ENCODE measurements at regions not wholly inside any gene's neighbourhood (a gene's known extent, or its start where the extent isn't known, plus 50 kb on each side); places are given as distances from the start of the nearest gene placed in this dataset.

DNA sequence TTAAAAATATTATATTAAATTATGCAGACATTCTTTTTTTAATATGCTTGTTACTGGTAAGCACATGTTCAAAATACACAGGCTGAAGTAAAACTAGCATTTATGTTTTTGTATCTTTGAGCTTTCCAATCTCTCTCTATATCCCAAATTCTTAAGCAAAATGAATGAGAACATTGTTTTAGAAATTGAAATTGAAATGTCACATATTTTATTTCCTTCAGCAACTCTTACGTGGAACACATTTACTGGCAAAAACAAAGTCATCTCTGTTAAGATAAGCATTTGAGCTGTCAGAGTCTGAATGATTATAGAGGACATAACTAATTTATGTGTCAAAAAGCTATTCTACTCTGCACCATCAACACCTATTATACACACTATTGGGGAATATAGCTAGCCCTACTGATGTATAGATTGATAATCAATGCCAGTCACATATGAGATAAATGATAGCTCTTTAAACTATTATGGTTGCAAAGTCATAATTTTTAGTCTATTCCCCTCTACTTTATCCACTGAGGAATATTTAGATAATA, 535.4 kb upstream of the BCHE start:
- Histone ChIP-seq H3K27me3 (ENCODE audit: insufficient read depth, low read depth, low read length) (no peaks in the 10 kb centered on the region), H3K4me3 (ENCODE audit: low read length) (no peak overlapping the region), H3K4me2 (ENCODE audit: low read length) (peak overlapping the region; percentile 10), H3K27ac (ENCODE audit: low read length) (no peak overlapping the region), H3K9ac (ENCODE audit: low read length) (no peak overlapping the region), H4K20me1 (ENCODE audit: insufficient read depth) (no peaks in the 10 kb centered on the region), H3F3A (ENCODE audit: insufficient read depth, low read length, poor library complexity, severe bottlenecking) (no peaks in the 10 kb centered on the region), H3K36me3 (ENCODE audit: insufficient read depth, low read length) (no peaks in the 10 kb centered on the region), H3K9me2 (ENCODE audit: insufficient read depth, low read length) (no peaks in the 10 kb centered on the region), H3K9me3 (ENCODE audit: low read length) (no peaks in the 10 kb centered on the region), H2AFZ (ENCODE audit: low read depth, low read length) (no peak overlapping the region), H3K79me2 (replicated peaks; ENCODE audit: insufficient read depth, low read length) (no peaks in the 10 kb centered on the region)
- TF ChIP-seq, protein P1, sequence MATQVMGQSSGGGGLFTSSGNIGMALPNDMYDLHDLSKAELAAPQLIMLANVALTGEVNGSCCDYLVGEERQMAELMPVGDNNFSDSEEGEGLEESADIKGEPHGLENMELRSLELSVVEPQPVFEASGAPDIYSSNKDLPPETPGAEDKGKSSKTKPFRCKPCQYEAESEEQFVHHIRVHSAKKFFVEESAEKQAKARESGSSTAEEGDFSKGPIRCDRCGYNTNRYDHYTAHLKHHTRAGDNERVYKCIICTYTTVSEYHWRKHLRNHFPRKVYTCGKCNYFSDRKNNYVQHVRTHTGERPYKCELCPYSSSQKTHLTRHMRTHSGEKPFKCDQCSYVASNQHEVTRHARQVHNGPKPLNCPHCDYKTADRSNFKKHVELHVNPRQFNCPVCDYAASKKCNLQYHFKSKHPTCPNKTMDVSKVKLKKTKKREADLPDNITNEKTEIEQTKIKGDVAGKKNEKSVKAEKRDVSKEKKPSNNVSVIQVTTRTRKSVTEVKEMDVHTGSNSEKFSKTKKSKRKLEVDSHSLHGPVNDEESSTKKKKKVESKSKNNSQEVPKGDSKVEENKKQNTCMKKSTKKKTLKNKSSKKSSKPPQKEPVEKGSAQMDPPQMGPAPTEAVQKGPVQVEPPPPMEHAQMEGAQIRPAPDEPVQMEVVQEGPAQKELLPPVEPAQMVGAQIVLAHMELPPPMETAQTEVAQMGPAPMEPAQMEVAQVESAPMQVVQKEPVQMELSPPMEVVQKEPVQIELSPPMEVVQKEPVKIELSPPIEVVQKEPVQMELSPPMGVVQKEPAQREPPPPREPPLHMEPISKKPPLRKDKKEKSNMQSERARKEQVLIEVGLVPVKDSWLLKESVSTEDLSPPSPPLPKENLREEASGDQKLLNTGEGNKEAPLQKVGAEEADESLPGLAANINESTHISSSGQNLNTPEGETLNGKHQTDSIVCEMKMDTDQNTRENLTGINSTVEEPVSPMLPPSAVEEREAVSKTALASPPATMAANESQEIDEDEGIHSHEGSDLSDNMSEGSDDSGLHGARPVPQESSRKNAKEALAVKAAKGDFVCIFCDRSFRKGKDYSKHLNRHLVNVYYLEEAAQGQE (IDR thresholded peaks at IDR 0.05; ENCODE audit: borderline replicate concordance): no peak
- no peak for TF ChIP-seq TAF1 (IDR thresholded peaks at IDR 0.05; ENCODE audit: low read depth)
- TF ChIP-seq POLR2AphosphoS5 (IDR thresholded peaks at IDR 0.05): peak; percentile 69
- TF ChIP-seq EP300 (conservative IDR thresholded peaks at IDR 0.05; ENCODE audit: poor library complexity, severe bottlenecking): peak; percentile 95
- no peak for TF ChIP-seq MXI1 (conservative IDR thresholded peaks at IDR 0.05; ENCODE audit: poor library complexity, severe bottlenecking)
- TF ChIP-seq SMC3 (conservative IDR thresholded peaks at IDR 0.05; ENCODE audit: poor library complexity): no peak
- TF ChIP-seq EZH2 (IDR thresholded peaks at IDR 0.05; ENCODE audit: borderline replicate concordance, insufficient read depth, low read length, poor library complexity, severe bottlenecking): no peak
- TF ChIP-seq, protein P2, sequence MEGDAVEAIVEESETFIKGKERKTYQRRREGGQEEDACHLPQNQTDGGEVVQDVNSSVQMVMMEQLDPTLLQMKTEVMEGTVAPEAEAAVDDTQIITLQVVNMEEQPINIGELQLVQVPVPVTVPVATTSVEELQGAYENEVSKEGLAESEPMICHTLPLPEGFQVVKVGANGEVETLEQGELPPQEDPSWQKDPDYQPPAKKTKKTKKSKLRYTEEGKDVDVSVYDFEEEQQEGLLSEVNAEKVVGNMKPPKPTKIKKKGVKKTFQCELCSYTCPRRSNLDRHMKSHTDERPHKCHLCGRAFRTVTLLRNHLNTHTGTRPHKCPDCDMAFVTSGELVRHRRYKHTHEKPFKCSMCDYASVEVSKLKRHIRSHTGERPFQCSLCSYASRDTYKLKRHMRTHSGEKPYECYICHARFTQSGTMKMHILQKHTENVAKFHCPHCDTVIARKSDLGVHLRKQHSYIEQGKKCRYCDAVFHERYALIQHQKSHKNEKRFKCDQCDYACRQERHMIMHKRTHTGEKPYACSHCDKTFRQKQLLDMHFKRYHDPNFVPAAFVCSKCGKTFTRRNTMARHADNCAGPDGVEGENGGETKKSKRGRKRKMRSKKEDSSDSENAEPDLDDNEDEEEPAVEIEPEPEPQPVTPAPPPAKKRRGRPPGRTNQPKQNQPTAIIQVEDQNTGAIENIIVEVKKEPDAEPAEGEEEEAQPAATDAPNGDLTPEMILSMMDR (IDR thresholded peaks at IDR 0.05; ENCODE audit: poor library complexity, severe bottlenecking): no peak
- TF ChIP-seq RAD21 (conservative IDR thresholded peaks at IDR 0.05): no peak

DNA sequence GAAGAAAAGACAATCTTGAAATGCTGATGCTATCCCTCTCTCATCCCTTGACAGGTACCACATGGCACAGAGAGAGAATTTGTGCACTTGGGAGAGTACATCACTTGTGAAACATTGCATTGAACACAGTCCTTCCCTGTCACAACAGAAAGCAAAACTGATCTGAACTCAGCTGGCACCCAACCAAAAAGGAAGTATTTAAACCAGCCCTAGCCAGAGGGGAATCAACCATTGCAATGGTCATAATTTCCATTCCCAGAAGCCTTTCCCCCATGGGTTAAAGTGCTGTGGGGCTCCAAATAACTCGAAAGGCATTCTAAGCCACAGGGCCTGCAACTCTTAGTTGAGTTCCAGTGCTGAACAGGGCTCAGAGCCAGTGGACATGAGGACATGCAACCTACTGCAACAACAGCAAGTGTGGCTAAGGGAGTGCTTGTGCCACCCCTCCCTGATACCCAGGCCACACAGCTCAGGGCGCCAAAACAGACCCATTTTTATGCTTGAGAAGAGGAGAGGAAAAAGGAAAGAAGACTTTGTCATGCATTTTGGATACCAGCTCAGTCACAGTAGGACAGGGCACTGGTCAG, 530.8 kb upstream of the BCHE start:
- Histone ChIP-seq H3K9me2 (ENCODE audit: insufficient read depth, low read length) (no peaks in the 10 kb centered on the region), H4K20me1 (ENCODE audit: insufficient read depth) (no peaks in the 10 kb centered on the region), H3K9ac (ENCODE audit: low read length) (no peak overlapping the region), H2AFZ (ENCODE audit: low read depth, low read length) (no peak overlapping the region), H3K27ac (ENCODE audit: low read length) (no peak overlapping the region), H3K9me3 (ENCODE audit: low read length) (no peaks in the 10 kb centered on the region), H3K4me2 (ENCODE audit: low read length) (no peak overlapping the region), H3K27me3 (ENCODE audit: insufficient read depth, low read depth, low read length) (no peaks in the 10 kb centered on the region), H3K79me2 (replicated peaks; ENCODE audit: insufficient read depth, low read length) (no peaks in the 10 kb centered on the region), H3K36me3 (ENCODE audit: insufficient read depth, low read length) (no peaks in the 10 kb centered on the region), H3K4me3 (ENCODE audit: low read length) (no peak overlapping the region), H3F3A (ENCODE audit: insufficient read depth, low read length, poor library complexity, severe bottlenecking) (no peaks in the 10 kb centered on the region)
- no peak for TF ChIP-seq MXI1 (conservative IDR thresholded peaks at IDR 0.05; ENCODE audit: poor library complexity, severe bottlenecking)
- TF ChIP-seq RAD21 (conservative IDR thresholded peaks at IDR 0.05): no peak
- TF ChIP-seq EZH2 (IDR thresholded peaks at IDR 0.05; ENCODE audit: borderline replicate concordance, insufficient read depth, low read length, poor library complexity, severe bottlenecking): no peak
- TF ChIP-seq POLR2AphosphoS5 (IDR thresholded peaks at IDR 0.05): no peak
- no peak for TF ChIP-seq TAF1 (IDR thresholded peaks at IDR 0.05; ENCODE audit: low read depth)
- TF ChIP-seq, protein P2 (IDR thresholded peaks at IDR 0.05; ENCODE audit: poor library complexity, severe bottlenecking): no peak
- TF ChIP-seq SMC3 (conservative IDR thresholded peaks at IDR 0.05; ENCODE audit: poor library complexity): no peak
- TF ChIP-seq, protein P1 (IDR thresholded peaks at IDR 0.05; ENCODE audit: borderline replicate concordance): no peak
- no peak for TF ChIP-seq EP300 (conservative IDR thresholded peaks at IDR 0.05; ENCODE audit: poor library complexity, severe bottlenecking)

Data from neural cell (in vitro differentiated cells).